ENCODE measurements at regions not wholly inside any gene's neighbourhood (a gene's known extent, or its start where the extent isn't known, plus 50 kb on each side); places are given as distances from the start of the nearest gene placed in this dataset.

DNA sequence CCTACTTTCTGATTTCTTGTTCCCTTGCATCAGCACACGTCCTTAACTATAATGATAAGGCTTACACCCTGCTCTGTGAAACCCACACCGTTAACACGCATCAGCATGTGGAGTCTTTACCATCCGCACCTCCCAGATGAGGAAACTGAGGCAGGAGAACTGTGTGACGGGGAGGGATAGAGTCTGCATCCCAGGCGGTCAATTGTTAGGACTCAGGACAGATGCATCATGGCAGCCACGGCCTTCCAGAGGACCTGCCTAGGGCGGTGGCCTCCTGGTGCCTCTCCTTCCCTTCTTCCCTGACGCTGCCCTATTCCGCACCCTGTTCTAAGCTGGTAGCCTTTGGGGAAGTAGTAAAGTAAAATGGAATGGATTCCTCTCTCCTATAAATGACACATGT is 326.0 kb downstream of the TEX29 start:
- TF ChIP-seq, protein P1, sequence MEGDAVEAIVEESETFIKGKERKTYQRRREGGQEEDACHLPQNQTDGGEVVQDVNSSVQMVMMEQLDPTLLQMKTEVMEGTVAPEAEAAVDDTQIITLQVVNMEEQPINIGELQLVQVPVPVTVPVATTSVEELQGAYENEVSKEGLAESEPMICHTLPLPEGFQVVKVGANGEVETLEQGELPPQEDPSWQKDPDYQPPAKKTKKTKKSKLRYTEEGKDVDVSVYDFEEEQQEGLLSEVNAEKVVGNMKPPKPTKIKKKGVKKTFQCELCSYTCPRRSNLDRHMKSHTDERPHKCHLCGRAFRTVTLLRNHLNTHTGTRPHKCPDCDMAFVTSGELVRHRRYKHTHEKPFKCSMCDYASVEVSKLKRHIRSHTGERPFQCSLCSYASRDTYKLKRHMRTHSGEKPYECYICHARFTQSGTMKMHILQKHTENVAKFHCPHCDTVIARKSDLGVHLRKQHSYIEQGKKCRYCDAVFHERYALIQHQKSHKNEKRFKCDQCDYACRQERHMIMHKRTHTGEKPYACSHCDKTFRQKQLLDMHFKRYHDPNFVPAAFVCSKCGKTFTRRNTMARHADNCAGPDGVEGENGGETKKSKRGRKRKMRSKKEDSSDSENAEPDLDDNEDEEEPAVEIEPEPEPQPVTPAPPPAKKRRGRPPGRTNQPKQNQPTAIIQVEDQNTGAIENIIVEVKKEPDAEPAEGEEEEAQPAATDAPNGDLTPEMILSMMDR (IDR thresholded peaks at IDR 0.05), result no peak
- no peak for TF ChIP-seq POLR2A (IDR thresholded peaks at IDR 0.05)
